Hematopoietic multipotent progenitor cell treated with erythropoietin and hydrocortisone succinate and interleukin-3 and kit ligand, for 15 days (in vitro differentiated cells): ENCODE measurements at regions not wholly inside any gene's neighbourhood (a gene's known extent, or its start where the extent isn't known, plus 50 kb on each side); places are given as distances from the start of the nearest gene placed in this dataset.

ENCODE experiments used
- DNase-seq: peaks from one replicate; pipeline ENCODE4 v3.0.0-alpha.2; 2015; ENCODE audit warnings: low spot score

DNA sequence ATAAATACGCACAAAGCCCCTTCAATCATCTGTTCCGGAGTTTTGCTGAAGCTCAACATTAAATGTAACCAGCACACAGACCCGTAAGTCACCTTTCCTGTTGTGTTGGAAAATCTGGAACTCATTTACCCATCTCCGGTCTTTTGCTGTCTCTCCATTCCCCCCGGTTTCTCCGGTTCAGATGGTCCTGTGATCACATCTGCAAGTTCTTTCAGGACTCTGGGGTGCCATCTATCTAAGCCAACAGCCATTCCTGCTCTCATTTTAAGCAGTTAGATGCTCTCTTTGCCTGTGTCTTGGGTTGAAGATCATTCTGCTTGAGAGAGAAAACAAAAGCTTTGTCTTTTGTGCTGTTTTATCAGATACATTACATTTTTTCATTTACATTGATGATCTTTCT lies 91.7 kb upstream of the TGIF1 start:
- DNase-seq, result no peak

DNA sequence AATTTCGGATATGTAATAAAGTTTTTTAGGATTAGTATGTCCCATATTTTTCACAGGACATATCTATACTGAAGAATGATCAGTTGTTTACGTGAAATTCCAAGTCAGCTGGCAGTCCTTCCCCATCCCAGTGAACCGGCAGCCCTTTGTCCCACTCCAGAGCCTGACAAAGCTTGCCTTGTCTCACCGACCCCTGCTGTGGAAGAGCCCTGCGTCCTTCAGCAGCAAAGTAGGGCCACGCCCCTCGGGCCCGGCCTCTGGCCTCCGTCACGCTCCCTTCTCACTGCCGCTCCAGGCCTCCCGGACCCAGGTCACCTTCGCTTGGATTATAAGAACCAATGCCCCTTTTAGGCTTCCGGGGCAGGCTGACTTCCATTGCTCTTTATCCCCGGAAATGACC lies 89.8 kb upstream of the TGIF1 start:
- DNase-seq, result no peak

DNA sequence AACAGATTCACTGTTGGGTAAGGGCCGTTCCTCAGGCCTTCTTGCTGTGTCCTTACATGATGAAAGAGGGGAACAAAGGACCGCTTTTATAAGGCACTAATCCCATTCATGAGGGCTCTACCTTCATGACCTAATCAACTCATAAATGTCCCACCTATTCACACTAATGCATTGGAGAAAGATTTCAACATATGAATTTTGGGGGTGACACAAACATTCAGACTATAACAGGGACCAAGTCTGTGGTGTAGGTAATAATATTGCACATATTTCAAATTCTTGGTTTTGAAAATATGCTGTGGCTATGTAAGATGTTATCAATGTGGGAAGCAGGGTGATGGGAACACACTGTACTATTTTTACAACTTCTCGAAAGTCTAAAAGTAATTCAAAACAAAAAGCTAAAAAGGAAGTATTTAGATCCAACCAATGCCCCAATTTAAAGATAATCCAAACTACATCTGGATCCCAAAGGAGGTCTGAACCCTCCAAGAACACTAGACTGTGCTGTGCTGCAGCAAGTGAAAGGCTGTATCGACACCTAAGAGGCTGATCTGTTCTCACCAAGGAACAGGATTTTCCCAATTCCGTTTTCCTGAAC lies 82.4 kb upstream of the TGIF1 start:
- no peak for DNase-seq

- DNase-seq, result no peak
Observed at GRCh38 chr18:3368193-3368592, 81.8 kb upstream of the TGIF1 start.

GRCh38 chr18:3379685-3380084 lies 70.3 kb upstream of the TGIF1 start:
- DNase-seq, result no peak

DNA sequence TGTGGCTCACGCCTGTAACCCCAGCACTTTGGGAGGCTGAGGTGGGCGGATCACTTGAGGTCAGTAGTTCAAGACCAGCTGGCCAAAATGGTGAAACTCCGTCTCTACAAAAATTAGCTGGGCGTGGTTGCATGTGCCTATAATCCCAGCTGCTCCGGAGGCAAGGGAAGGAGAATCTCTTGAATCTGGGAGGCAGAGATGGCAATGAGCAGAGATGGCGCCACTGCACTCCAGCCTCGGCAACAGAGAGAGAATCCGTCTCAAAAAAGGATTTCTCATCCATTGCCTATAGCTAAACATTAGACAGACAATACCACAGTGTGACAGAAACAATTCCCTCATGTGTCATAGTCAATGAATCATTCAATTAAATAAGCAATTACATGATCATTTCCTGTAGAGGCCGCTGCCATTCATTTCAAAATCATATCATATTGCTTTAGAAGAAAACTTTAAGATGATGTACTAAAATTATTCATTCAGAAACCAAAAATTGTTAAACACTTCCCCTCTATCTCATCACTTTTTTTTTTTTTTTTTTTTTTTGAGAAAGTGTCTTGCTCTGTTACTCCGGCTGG lies 69.5 kb upstream of the TGIF1 start:
- DNase-seq, result peak; percentile 20

GRCh38 chr18:3383381-3383915 lies 66.5 kb upstream of the TGIF1 start:
- no peak for DNase-seq

DNA sequence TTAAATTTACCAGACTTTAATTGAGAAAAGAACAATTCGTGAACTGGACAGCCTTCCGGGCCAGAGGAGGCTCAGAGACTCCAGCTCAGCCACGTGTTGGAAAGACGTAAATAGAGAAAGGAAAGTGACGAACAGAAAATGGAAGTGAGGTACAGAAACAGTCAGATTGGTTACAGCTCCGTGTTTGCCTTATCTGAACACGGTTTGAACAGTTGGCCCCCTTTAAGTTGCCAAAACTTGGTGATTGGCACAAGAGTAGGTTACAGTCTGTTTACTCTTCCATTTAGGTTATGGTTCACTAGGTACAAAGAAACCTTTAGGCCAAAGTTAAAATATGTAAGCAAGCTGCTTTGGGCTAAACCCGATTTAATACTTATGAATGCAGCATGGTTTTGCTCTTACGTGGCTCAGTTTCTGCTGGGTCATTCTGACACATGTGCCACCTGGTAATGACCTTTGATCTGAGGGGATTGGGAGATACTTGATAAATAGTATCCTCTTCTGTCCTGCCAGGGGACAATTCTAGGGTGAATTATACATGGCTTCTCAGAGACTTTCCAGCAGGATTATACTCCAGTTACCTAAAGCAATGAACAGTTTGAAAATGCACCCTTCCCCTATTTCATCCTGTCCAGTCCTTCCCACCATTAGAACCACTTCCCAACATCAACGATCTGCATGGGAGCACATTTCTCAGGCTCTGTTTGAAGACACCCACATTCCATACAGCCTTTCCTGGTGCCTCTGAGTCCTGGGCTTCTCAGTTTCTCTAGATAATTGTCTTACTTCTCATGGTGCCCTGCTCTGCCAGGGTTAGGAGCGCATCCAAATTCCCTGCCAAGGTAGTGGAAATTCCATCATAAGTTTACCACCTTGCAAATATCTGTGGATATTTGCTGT lies 65.1 kb upstream of the TGIF1 start:
- DNase-seq, result no peak

GRCh38 chr18:3388323-3388722 lies 61.6 kb upstream of the TGIF1 start:
- no peak for DNase-seq

- DNase-seq, result no peak
Observed at GRCh38 chr18:3388980-3389379, 61.0 kb upstream of the TGIF1 start.

DNA sequence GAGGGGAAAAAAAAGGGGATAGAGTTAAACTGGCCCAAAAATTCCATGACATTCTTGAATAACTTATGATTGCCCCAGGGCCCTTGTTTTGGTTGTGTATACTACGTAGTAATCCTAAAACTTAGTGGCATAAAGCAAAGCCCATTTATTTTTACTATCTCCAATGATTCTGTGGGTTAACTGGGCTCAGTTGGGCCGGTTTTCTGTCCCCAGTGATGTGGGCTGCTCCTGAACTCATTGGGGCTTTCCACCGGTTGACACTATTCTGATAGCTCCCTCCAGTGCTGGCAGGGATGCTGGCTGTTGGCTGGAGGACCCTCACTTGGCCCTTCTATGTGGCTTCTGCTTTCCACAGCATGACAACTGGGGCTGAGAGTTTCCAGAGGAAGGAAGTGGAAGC lies 60.0 kb upstream of the TGIF1 start:
- no peak for DNase-seq

GRCh38 chr18:3391704-3392466 lies 58.1 kb upstream of the TGIF1 start:
- no peak for DNase-seq

DNA sequence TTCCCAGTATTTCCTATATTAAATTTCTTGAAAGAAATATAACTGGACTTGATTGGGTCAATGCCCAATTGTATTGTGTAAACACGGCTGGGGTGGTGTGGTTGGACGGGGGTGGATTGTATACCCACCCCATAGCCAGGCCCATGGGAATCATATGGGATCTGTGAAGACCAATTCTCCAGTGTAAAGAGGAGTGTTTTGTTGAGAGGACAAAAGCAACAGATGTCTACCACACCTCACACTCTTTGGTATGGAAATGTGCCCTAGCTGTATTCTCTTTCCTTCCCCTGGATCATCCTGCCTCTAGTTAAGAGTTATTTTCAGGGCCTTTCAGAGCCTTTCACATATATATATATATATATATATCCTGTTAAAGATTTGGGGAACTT lies 57.5 kb upstream of the TGIF1 start:
- no peak for DNase-seq

DNA sequence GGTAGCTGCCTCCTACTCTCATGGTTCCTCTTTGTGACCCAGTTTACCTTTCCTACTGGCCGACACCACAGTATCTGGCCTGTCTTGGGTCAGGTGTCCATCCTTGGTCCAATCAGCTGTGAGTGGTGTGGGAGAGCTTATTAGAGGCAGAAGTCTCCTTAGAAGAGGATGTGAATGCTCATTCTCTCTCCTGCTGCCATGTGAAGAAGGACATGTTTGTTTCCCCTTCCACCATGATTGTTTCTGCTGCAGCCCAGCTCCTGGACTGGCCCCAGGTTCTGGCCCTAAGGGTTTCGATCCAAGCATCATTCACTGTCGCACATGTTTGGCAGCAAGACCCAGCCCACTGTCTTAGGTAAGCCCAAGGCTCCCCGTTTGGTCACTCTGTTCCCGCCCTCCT lies 55.3 kb upstream of the TGIF1 start:
- no peak for DNase-seq

GRCh38 chr18:3395466-3395865 lies 54.5 kb upstream of the TGIF1 start:
- DNase-seq, result no peak

GRCh38 chr18:3397031-3397750 lies 52.8 kb upstream of the TGIF1 start:
- DNase-seq, result no peak

DNA sequence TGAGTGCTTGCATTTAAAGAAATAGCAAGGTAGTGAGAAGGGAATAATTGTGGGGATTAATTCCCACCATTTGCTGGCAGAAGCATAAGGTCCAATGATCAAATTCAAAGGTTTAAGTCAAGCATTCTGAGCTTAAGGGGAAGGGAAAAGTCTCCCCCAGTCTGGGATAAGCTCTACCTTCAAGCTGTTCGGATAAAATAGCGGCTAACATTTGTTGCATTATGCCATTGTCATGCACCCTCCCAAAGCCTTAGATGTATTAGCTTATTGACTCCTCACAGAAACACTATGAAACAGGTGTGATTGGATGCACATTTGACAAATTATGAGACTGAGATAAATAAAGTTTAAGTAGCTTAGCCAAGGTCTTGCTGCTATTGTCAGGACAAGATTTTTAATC lies 52.2 kb upstream of the TGIF1 start:
- DNase-seq, result no peak
